DMS114 treated with DMSO at 0.1 percent for 48 hours (cell line): ENCODE measurements at regions not wholly inside any gene's neighbourhood (a gene's known extent, or its start where the extent isn't known, plus 50 kb on each side); places are given as distances from the start of the nearest gene placed in this dataset.
"Not testable (repeated sequence)": the region's sequence is repeated elsewhere in the genome, so short reads cannot be mapped to it uniquely, and the experiment has no call there.

Experiments used
- DNase-seq: peaks from one replicate; lab custom pipeline; 2025; ENCODE audit not compliant: unreplicated experiment; lab: John Stamatoyannopoulos, UW

GRCh38 chr12:19896534-19896933 lies 457.2 kb downstream of the AEBP2 start:
- no peak for DNase-seq

DNA sequence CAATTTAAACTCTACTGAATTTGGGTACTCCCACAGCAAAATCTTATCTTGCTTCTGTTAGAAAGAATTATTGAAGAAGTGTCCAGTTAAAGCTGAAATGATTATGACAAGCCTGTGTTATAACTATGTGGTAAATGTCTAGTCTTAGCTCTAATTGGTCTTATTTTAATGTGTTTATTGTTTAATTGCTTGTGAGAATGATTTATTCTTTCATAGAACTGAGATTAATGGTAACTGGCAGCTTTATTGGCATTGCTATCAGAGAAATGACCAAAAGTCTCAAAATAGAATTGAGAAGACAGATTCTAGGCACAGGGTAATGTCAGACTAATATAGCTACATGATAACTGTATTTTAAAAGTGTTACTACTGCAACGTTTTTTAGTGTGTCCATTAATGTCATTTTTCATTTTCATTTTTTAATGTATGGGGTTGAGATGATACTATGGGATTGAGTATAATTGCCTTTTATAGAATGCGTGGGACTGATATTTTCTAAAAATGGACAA lies 458.7 kb downstream of the AEBP2 start:
- DNase-seq: no peak

DNA sequence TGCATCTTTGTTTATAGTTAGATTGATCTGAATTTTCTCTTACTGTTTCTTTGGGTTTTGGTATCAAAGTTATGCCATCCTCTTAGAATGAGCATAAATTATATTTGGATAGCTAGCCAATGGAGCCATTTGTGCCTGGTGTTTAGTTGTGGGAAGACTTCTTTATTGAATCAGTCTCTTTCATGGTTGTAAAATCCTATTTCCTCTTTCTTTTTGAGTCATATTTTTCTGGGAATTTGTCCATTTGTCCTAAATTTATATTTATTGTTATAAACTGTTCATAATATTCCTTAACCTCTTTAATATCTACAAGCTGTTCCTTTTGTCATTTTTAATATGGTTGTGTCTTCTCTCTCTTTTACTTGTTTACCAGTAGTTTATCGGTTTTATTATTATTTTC lies 462.5 kb downstream of the AEBP2 start:
- DNase-seq: no peak

DNA sequence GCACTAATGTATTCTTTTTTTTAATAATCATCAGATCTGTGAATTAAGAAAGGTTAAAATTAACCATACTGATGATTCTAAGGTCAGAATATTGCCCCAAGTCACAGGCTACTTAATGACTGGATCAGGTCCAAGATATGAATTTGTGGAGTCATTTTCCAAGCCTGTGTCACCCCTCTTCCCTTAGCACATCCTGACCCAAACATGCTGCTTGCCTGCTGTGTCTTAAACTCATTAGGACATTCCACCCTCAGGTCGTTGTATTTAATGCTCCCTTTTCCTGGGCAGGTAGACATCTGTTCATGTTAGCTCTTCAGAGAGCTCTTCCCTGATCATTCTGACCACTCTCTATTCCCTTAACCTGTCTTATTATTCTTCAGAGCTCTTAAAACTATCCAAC lies 463.5 kb upstream of the PDE3A start:
- DNase-seq: no peak

DNA sequence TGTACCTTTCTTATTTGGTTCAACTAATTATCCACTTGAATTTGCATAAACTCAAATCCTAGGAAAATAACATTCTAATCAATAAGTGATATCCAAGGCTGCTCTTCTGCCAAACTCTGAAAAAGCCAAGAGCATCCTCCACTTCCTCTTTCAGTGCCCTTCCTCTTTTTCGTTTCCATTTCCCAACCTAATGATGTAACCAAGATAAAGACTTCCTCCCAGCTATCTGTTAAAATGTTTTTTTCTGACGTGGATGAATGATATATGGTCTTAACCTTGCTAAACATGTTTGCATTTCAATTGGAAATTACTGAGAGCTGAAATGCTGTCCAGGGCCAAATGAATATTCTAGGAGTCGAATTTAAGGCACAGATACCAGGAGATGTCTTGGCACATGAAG lies 459.5 kb upstream of the PDE3A start:
- DNase-seq: peak; percentile 70

- no peak for DNase-seq
Observed at GRCh38 chr12:19909418-19909817, 458.9 kb upstream of the PDE3A start.

DNA sequence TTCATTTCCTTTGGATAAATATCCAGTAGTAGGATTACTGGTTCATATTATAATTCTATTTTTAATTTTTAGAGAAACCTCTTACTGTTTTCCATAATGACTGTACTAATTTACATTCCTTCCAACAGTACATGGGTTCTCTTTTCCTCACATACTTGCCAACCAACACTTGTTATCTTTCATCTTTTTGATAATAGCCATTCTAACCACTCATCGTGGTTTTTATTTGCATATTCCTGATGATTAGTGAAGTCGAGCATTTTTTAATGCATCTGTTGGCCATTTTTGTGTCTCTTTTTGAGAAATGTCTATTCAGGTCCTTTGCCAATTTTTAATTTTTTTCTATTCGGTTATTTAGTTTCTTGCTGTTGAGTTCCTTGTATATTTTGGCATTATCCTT lies 457.7 kb upstream of the PDE3A start:
- DNase-seq: no peak

- DNase-seq: no peak
Observed at GRCh38 chr12:19912991-19913390, 455.3 kb upstream of the PDE3A start.

- DNase-seq: peak; percentile 84
Observed at GRCh38 chr12:19915392-19916195, 452.7 kb upstream of the PDE3A start.

DNA sequence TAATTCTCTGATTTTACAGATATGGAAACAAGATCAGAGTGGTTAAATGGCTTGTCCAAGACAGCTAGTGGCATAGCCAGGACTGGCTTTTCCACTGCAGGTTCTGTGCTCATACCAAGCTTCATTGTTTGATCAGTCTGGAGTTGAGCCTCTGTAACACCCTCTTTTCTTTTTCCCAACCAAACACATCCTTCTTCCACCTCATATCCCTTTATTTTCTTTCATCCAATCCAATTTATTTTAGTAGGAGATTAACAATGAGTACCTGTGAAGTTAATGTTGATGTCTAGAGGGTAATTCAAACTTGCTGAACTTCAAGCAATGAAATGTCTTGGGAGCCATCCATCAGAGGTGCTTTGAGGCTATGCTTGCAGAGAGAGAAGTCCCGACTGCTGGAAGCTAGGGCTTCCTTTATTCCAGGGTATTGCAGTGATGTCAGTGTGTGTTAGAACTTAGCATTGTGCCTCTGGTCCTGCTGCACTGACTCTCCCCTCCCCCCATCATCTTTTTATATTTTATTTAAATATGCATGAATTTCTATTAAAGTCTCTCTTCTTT lies 452.1 kb upstream of the PDE3A start:
- no peak for DNase-seq

- DNase-seq: no peak
Observed at GRCh38 chr12:19916974-19917373, 451.4 kb upstream of the PDE3A start.

DNA sequence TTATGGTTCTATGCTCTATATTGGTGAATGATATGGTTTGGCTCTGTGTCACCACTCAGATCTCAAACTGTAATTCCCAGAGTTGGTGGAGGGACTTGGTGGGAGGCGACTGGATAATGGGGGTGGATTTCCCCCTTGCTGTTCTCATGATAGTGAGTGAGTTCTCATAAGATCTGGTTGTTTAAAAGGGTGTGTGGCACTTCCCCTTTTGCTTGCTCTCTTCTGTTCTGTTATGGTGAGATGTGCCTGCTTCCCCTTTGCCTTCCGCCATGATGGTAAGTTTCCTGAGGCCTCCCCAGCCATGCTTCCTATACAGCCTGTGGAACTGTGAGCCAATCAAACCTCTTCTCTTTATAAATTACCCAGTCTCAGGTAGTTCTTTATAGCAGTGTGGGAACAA lies 446.6 kb upstream of the PDE3A start:
- DNase-seq: not testable (repeated sequence)

DNA sequence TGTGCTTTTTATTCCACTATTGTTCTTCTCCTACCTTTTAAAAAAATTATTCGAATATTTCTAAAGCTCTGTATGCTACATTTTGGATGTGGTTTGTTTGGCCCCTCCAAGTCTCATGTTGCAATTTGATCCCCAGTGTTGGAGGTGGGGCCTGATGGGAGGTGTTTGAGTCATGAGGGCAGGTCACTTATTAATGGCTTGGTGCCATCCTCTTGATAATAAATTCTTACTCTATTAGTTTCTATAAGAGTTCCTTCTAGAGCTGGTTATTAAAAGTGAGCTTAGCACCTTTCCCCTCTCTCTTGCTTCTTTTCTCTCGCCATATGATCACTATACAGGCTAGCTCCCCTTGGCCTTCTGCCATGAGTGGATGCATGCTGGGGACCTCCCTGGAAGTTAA lies 445.6 kb upstream of the PDE3A start:
- no peak for DNase-seq

GRCh38 chr12:19924360-19924759 lies 444.0 kb upstream of the PDE3A start:
- DNase-seq: no peak

- peak; percentile 77 for DNase-seq
Observed at GRCh38 chr12:19925841-19926240, 442.5 kb upstream of the PDE3A start.

GRCh38 chr12:19926266-19926665 lies 442.1 kb upstream of the PDE3A start:
- no peak for DNase-seq

- no peak for DNase-seq
Observed at GRCh38 chr12:19927661-19928060, 440.7 kb upstream of the PDE3A start.

DNA sequence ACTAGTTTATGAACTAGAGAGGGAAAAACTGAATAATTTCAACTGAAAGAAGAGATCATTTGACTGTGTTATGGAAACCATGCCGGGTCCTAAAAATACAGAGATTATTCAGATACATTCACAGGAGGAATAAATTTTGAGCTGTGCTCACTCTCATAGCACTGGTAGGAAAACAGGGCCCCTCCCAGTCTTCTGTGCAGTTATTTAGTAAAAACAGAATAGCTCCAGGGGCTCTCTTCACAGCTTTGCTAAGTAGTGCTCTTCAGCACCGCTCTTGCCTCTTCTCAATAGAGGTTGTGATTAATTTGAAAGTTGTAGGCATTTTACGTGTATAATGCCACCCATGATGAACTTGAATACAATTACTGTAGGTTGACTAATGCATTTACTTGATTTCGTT lies 435.9 kb upstream of the PDE3A start:
- DNase-seq: no peak

- no peak for DNase-seq
Observed at GRCh38 chr12:19933924-19934323, 434.4 kb upstream of the PDE3A start.

DNA sequence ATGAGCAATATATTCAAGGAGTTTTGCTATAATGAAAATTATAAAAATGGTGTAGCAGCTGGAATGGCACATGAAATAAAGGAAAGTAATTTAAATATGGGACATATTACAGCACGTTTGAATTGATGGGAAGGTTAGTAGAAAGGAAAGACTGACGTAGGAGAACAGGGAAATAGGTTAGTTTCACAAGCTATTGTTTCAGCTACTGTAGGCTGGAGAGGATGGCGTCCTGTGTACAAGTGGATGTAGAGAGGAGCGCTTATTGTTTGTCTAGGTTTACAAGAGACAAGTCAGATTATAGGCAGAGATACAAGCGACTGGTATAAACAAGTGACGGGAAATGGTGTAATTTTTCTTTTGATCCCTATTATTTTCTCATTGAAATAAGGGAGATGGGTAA lies 431.2 kb upstream of the PDE3A start:
- DNase-seq: no peak

- no peak for DNase-seq
Observed at GRCh38 chr12:19938031-19938430, 430.3 kb upstream of the PDE3A start.

DNA sequence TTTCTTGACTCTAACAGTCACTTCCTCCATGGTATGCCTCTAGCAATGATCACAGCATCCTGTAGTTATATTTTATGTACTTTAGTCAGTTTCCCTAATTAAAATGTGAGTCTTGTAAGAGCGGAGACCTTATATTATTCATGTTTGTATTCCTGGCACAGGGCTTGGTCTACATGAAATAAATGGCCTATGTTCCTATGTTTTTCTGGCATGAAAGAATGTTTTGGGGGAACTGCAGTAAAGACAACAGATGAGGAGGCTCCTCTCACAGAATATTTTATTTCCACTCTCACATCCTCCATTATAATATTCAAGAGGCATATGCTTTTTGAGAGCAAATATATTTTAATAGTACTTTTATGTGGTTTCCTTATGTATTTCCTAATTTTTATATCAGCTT lies 429.8 kb upstream of the PDE3A start:
- DNase-seq: no peak

DNA sequence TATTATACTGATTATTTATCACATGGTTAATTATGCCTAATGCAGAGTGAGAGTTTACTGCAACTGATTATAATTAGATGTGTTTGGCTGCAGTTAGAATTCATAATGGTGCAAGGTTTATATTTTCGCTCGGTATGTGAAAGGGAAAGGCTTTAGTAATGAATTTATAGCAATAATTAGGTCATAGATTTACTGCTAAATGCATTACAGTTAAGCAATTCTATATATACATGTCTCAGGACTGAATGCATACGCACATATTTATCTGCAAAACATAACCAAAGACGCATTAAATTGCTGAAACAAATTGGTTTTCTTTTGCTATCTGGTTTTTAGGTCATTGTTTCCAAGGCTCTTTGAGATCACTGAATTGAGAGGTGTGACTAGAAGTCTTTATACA lies 428.1 kb upstream of the PDE3A start:
- no peak for DNase-seq
